ENCODE measurements at regions not wholly inside any gene's neighbourhood (a gene's known extent, or its start where the extent isn't known, plus 50 kb on each side); places are given as distances from the start of the nearest gene placed in this dataset.
"Not testable (repeated sequence)": the region's sequence is repeated elsewhere in the genome, so short reads cannot be mapped to it uniquely, and the experiment has no call there.

- no peak for DNase-seq (ENCODE audit: low read depth)
Measured at GRCh38 chr13:103883698-103884097, 817.5 kb upstream of the SLC10A2 start.

- DNase-seq (ENCODE audit: low read depth) = no peak
Measured at GRCh38 chr13:103883164-103883563, 816.9 kb upstream of the SLC10A2 start.

- not testable (repeated sequence) for DNase-seq (ENCODE audit: low read depth)
Measured at GRCh38 chr13:103880146-103880545, 813.9 kb upstream of the SLC10A2 start.

GRCh38 chr13:103878891-103879605, 812.8 kb upstream of the SLC10A2 start:
- no peak for DNase-seq (ENCODE audit: low read depth)

DNA sequence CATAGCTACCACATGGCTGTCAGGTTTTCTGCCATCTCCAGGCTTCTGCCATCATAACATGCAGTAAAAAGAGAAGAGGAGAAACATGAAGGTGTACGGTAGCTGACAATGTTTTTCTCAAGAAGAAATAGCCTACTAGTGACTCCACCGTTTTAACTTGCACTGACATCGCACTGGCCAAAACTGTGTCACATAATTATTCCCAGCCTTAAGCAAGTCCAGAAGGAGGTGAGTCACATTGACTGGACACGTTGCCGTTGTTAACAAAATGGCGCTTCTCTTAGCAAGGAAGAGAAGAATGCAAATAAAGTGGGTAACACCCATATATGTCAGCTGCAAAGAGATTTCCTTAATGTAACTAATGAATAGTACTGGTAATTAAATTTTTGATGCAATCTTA, 810.4 kb upstream of the SLC10A2 start:
- DNase-seq (ENCODE audit: low read depth) = no peak

DNA sequence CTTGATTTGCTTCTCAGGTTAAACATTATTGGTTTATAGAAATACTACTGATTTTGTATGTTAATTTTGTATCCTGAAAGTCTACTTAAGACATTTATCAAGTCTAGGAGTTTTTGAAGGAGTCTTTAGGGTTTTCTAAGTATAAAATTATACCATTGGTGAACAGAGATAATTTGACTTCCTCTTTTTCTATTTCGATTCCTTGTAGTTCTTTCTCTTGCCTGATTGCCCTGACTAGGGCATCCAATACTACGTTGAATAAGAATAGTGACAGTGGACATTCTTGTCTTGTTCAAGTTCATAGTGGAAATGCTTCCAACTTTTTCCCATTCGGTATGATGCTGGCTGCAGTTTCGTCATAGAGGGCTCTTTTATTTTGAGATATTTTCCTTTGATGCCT, 807.5 kb upstream of the SLC10A2 start:
- DNase-seq (ENCODE audit: low read depth) = no peak

DNA sequence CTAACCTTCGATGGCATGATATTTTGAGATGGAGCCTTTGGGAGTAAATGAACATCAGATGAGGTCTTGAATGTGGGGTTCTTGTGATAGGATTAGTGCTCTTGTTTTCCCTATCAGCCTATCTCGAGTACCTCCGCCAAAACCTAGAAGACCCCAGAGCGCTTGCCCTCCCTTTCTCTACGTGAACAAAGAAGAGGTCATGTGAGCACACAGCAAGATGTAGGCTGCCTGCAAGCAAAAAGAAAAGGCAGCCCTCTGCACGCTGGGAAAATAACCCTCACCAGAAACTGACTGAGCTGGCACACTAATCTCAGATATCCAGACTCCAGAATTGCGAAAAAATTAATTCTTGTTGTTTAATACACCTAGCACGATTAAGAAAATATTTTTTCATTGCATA, 799.8 kb upstream of the SLC10A2 start:
- no peak for DNase-seq (ENCODE audit: low read depth)

DNA sequence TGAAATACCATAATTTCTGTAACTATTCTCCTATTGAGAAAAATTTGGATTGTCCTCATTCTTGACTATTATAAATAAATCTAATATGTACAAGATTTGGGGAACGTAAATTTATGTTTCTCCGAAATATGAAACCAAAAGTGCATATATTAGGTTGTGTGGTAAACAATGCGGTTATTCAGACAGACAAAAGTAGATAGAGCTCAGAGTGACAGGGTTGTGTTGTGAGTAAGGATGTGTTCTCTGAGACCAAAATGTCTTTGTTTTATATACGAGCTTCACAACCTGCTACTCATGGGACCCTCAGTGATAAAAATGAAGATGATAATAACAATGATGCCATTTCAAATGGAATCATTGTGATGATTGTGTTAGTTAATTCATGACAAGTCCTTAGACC, 796.3 kb upstream of the SLC10A2 start:
- DNase-seq (ENCODE audit: low read depth) = no peak

GRCh38 chr13:103859952-103860351, 793.7 kb upstream of the SLC10A2 start:
- no peak for DNase-seq (ENCODE audit: low read depth)

- no peak for DNase-seq (ENCODE audit: low read depth)
Measured at GRCh38 chr13:103852036-103852435, 785.8 kb upstream of the SLC10A2 start.

GRCh38 chr13:103844471-103844870, 778.3 kb upstream of the SLC10A2 start:
- no peak for DNase-seq (ENCODE audit: low read depth)

DNA sequence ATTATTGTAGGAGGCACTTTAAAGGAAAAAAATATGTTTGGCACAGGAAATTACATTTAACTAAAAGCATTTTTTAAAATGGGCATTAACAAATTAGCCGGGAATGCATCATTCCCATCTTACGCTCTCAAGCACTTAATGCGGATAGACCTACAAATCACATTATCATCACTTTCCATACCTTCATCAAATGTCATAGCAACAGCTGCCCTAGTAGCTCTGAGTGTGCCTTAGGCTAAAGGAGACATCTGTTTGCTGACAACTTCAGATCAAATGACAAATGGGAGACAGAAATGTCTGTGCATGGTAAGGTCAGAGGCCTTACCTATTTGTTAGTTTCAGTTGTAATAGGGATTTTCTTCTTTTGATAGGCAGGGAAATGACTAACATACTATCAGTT, 773.2 kb upstream of the SLC10A2 start:
- DNase-seq (ENCODE audit: low read depth) = no peak

DNA sequence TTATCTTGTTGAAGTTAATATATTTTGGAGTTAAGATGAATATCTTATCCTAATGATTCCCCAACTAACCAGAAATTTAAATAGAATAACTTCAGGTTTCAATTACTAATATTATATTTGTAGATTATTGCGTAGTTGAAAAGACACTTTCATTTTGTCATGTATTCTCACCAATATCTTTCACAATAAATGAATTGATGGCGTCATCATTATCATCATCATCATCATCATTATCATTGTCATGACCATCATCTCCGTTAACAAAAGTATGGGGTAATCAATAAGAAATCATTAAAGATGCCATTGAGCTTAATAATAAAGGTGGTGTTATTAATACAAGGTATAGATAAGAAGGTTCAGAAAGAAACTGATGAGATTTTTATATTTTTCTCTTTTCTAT, 768.8 kb upstream of the SLC10A2 start:
- DNase-seq (ENCODE audit: low read depth) = no peak

DNA sequence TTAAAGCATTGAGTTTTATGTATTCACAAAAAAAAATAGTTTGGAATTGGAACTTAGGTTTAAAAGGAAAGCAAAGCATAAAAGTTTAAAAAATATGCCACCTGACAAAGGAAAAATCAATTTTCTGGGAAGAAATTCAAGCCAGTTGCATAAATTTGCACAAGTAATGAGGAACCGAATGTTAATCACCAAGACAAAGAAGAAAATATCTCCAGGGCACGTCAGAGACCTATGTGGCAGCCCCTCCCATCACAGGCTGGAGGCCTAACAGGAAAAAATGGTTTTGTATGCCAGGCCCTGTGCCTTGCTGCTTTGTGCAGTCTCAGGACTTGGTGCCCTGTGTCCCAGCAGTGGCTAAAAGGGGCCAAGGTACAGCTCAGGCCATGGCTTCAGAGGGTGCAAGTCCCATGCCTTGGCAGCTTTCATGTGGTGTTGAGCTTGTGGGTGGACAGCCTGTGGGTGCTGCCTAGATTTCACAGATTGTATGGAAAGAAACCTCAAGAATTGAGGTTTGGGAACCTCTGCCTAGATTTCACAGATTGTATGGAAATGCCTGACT, 767.2 kb upstream of the SLC10A2 start:
- DNase-seq (ENCODE audit: low read depth) = no peak

GRCh38 chr13:103815619-103816018, 749.4 kb upstream of the SLC10A2 start:
- no peak for DNase-seq (ENCODE audit: low read depth)

DNA sequence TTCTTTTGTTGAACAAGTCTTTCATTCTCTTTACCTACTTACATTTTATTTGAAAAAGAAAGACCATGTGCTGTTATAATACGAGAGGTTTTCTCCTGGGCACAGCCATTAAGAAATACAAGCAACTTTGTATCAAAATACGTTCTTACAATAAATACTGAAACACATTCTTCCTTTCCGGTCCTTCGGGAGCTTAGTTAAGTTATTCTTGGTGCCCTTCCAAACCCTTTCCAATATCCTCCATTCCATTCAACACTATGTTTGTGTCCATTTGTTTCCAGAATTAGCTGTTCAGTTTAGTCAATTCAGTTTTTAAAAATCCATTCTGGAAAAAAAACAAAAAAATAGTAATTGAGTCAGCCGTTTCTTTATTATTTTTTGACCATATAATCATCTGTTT, 746.8 kb upstream of the SLC10A2 start:
- no peak for DNase-seq (ENCODE audit: low read depth)

DNA sequence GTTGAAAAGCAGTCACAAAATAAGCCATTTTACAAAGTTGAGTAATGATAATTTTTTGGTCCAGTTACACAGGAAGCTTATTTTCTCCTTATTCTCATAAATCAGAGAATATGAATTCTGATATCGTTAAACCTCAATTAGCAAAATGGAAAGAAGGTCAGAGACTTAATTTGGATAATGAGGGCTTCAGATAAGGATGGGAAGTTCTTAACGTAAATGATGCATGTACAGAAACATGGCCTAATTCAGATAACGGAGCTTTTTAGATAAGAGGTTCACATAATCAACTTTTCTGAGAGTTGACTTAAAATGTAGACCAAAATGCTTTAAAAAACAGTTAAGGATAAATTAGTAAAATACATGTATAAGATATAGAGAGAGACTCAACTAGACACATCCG, 746.3 kb upstream of the SLC10A2 start:
- no peak for DNase-seq (ENCODE audit: low read depth)

- DNase-seq (ENCODE audit: low read depth) = no peak
Measured at GRCh38 chr13:103810026-103810425, 743.8 kb upstream of the SLC10A2 start.

GRCh38 chr13:103805771-103806170, 739.6 kb upstream of the SLC10A2 start:
- DNase-seq (ENCODE audit: low read depth) = no peak

- no peak for DNase-seq (ENCODE audit: low read depth)
Measured at GRCh38 chr13:103803349-103803748, 737.1 kb upstream of the SLC10A2 start.

- no peak for DNase-seq (ENCODE audit: low read depth)
Measured at GRCh38 chr13:103799028-103799427, 732.8 kb upstream of the SLC10A2 start.

GRCh38 chr13:103795892-103796478, 729.8 kb upstream of the SLC10A2 start:
- DNase-seq (ENCODE audit: low read depth) = no peak

DNA sequence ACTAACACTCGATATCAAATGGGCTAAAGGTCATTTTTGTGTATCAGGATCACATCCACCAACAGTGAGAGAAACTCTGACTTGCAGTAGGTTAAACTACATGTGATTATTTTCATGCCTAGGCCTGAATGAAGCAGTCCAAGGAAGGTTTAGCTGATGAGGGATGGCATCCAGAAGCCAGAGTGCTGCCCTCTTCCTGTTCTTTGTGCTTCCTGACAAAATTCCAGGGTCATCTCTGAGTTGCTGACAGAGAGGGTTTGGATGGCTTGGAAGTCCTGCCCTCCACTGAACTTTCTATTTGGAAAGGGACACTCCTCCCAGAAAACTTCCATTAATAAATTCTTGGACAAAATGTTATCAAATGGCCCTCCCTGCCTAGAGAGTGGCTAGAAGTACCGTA, 728.3 kb upstream of the SLC10A2 start:
- DNase-seq (ENCODE audit: low read depth) = no peak

Measured in stimulated activated CD8-positive, alpha-beta memory T cell treated with anti-CD3 and anti-CD28 coated beads, Interleukin-12 subunit alpha, Interleukin-12 subunit beta, amount 100 ng/mL, for 4 hours (primary cell).